ENCODE measurements at regions not wholly inside any gene's neighbourhood (a gene's known extent, or its start where the extent isn't known, plus 50 kb on each side); places are given as distances from the start of the nearest gene placed in this dataset.

DNA sequence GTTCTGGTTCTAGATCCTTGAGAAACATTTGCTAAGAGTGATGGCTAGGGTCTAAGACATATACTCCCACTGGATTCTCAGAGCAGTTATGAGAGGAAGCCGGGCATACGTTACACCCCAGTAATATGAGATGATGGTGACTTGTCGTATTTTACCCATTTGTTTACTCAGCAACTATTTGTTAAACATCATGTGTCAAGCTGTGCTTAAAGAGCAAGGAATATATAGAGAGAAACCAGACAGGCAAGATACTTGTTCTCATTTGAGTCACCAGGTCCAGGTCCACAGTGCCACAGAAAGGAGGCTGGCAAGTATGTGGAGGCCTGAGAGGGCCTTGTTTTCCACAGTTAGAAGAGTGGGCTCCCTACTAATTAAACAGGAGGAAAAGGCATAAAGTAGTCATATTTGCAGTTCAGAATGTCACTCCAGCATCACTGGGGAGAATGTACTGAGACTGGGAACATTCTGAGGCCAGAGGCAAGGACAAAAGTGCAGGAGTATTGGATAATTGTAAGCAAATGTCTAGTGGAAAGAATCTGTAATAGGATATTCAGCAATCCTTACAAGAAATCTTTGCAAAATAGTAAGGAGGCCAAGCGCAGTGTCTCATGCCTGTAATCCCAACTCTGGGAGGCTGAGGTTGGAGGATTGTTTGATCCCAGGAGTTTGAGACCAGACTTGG lies 142.2 kb downstream of the IRS2 start:
- no peak for DNase-seq

GRCh38 chr13:109642358-109642757 lies 144.0 kb downstream of the IRS2 start:
- DNase-seq: no peak

DNA sequence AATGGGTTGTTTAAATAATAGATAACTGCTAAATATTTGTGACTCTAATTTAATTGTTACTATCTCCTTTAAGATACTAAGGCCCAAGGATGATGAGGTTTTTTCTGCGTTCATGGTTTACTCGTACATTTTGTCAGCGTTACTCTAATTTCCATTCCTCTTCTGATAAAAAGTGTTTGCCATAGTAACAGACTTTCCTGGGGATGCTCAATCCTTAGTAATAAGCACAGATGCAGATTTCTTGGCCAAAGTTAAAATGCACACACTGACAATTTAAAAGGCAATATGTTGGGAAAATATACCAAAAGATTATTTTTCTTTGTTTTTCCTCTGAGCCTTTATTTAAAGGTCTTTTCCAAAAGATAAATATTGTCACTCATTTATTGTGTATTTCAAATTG lies 149.6 kb downstream of the IRS2 start:
- DNase-seq: no peak

DNA sequence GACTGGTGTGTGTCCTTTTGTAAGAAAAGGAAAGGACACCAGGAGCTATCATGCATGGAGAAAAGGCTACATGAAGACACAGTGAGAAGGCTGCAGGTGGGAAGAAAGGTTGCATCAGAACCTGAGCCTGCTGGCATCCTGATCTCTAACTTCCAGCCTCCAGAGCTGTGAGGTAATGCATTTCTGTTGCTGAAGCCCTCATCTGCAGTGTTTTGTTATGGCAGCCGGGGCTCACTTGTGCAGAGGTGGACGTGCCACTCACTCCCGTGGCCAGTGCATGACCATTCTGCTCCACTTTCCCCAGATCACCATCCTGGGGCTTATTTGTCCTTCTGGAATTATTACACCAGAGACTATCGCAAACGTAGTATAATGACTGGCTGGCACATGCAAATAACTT lies 155.3 kb downstream of the IRS2 start:
- DNase-seq: no peak

DNA sequence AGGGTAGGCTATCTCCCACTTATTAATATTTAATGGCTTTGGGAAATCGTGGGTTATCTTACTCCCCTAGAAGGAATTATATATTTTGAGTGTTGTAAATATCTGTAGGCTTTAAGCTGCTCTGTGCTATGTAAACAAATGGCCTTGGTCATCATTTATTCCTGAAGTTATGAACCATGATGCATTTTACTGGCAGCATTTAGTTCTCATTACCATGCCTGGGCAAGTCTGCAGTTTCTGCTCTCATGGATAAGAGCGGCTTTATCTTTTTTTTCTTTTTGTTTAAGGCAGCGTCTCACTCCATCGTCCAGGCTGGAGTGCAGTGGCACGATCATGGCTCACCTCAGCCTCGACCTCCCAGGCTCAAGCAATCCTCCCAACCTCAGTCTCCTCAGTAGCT lies 156.1 kb downstream of the IRS2 start:
- no peak for DNase-seq

DNA sequence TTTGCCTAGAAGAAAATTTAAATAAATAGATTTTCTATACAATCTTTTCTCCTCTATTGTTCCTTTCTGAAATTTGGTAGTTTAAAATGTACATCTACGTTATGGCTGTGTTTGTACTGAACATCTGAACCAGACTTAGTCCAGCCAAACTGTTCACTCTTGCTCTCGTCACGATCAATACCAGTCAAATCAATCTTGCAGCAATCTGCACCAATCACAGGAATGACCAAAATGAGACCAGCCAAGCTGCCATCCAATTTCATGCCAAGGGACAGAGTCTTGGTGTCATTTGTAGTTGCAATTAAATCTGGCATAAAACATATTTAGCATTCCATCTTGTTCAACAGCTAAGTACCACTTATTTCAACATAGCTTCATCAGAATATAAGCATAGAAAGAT lies 156.6 kb downstream of the IRS2 start:
- no peak for DNase-seq

GRCh38 chr13:109628251-109628699 lies 158.1 kb downstream of the IRS2 start:
- peak; percentile 73 for DNase-seq

GRCh38 chr13:109627649-109628048 lies 158.7 kb downstream of the IRS2 start:
- no peak for DNase-seq

- DNase-seq: no peak
Measured at GRCh38 chr13:109626386-109627171, 159.8 kb downstream of the IRS2 start.

- DNase-seq: no peak
Measured at GRCh38 chr13:109625156-109625555, 161.2 kb downstream of the IRS2 start.

GRCh38 chr13:109622006-109622405 lies 164.4 kb downstream of the IRS2 start:
- DNase-seq: no peak

- DNase-seq: no peak
Measured at GRCh38 chr13:109615721-109616420, 170.5 kb downstream of the IRS2 start.

GRCh38 chr13:109611912-109612691 lies 174.3 kb downstream of the IRS2 start:
- no peak for DNase-seq

GRCh38 chr13:109610517-109610916 lies 175.9 kb downstream of the IRS2 start:
- peak; percentile 24 for DNase-seq

- no peak for DNase-seq
Measured at GRCh38 chr13:109608503-109608902, 177.9 kb downstream of the IRS2 start.

DNA sequence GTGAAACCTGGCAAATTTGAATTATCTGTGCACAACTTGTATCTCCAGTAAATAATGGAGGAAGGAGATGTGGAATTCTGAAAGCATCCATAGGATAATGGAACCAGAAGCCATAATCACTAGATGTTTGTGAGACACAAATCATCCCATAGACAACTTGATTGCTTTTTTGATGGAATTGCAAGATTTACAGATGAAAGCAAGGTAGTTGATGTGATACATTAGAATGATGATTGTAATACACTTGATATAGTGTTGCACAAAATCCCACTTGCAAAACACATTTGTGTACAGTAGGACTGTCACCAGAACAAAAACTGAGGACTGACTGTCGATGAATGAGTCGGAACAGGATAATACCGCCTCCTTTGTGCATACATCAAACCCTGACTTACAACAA lies 178.3 kb downstream of the IRS2 start:
- DNase-seq: no peak

DNA sequence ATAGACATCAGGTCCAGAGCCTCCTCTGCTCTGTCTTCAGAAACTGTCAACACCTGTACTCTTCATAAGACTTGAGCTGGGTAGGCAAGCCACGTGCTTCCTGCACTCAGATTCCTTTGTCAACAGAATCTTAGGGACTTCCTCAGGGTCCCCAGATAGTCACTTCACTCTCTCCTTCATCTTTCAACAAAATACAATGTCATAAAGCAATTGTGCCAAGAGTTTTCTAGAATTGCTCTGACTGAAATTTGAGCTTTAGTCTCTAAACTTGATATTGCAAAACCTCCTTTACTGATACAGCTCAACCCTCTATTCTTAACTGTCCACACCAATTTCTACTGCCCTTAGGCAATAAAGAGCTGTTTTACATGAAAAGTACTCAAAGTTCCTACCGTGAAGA lies 179.9 kb downstream of the IRS2 start:
- no peak for DNase-seq

GRCh38 chr13:109605846-109606245 lies 180.5 kb downstream of the IRS2 start:
- DNase-seq: no peak

DNA sequence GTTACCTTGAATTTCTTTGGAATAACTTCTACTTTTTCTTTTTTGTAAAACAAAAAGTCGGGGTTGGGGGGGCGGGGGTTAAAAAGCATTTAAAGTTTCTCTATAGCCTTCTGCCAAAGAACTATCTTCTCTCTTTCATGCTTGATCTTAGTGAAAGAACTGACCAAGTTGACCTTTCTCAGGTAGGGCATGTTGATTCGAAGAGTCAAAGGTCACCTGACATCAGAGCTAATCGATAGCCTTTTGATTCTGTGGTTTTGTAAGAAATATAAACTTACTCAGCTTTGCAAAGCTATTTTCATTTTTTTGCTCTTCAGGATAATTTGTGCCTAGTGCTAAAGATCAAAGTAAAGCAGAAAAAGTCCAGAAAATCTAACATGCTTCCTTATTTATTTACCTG lies 181.5 kb downstream of the IRS2 start:
- DNase-seq: no peak

GRCh38 chr13:109602356-109602755 lies 184.0 kb downstream of the IRS2 start:
- DNase-seq: peak; percentile 6

DNA sequence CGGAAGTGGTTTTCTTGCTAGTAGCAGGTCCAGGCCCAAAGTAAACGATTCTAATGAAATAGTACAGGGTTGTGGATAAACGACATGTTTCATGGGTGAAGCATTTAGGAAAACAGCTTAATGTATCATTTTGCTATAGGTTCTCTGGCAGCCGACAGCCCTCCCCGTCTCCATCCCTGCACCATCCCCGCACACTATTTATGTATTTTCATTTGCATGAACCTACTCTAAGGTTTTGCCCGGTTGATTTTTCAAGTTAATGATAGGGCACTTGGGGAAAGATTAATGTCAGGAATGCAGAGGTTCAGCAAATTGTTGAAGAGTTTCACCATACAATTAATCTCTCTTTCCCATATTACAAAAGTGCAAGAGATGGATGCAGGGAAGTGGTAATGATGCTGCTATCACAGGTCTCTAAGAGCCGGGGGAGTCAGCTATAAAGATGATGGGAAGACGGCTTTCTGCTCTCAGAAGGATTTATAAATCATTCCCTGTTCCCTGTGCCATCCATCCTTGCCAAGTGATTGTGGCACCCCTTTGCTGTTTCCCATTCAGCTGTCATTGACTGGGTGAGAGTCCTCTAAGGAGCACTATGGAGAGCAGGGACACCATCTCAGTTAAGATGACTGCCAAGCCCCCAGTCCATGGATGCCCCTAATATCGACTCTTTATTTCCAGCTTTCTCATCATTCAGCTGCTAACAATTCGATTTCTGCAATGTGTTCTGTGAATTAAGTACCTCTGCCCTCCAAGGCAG lies 186.3 kb downstream of the IRS2 start:
- no peak for DNase-seq

DNA sequence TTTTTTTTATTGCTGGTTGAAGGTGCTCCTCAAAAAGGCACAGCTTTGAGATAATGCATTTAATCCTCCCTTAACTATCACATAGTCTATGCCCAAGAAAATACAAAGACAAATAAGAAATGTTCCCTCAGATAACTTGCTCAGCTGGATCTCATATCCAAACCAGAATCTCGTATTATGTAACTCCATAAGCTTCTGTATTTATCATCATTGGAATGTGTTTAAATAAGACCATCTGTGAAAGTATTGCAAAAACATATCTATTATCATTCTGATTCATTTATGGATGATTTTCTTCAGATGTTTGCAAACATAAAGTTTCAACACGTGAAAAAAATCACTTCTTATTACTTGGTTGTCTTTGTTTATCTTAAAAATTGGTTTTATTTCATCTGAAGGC lies 190.9 kb downstream of the IRS2 start:
- peak; percentile 1 for DNase-seq

All from EL (cell line).